ENCODE measurements at regions not wholly inside any gene's neighbourhood (a gene's known extent, or its start where the extent isn't known, plus 50 kb on each side); places are given as distances from the start of the nearest gene placed in this dataset.
"Not testable (repeated sequence)": the region's sequence is repeated elsewhere in the genome, so short reads cannot be mapped to it uniquely, and the experiment has no call there.

- intact Hi-C loops (cut with DNase I), result no loop called here
- H3K4me3 ChIP-seq, result no peak overlapping the region
- H3K4me1 ChIP-seq, result no peaks in the 10 kb centered on the region
- no peaks in the 10 kb centered on the region for H3K27me3 ChIP-seq
- 96% methylated on average over 5 of the region's 5 CpGs for WGBS (ENCODE audit: insufficient coverage, low coverage, low lambda C conversion rate, missing lambda C conversion rate)
- TF ChIP-seq POLR2A (IDR thresholded peaks at IDR 0.05) (no peak), CTCF (IDR thresholded peaks at IDR 0.05) (no peak)
- H3K36me3 ChIP-seq, result no peaks in the 10 kb centered on the region
- no peak overlapping the region for H3K27ac ChIP-seq
- no peaks in the 10 kb centered on the region for H3K9me3 ChIP-seq
- no peak for ATAC-seq
- DNase-seq, result no peak
Observed at GRCh38 chr17:30586818-30587595, 109.8 kb downstream of the GOSR1 start.

- TF ChIP-seq POLR2A (IDR thresholded peaks at IDR 0.05) (no peak), CTCF (IDR thresholded peaks at IDR 0.05) (no peak)
- no peaks in the 10 kb centered on the region for H3K9me3 ChIP-seq
- H3K4me3 ChIP-seq, result no peak overlapping the region
- ATAC-seq, result no peak
- no peaks in the 10 kb centered on the region for H3K4me1 ChIP-seq
- intact Hi-C loops (cut with DNase I), result no loop called here
- H3K36me3 ChIP-seq, result no peaks in the 10 kb centered on the region
- DNase-seq, result no peak
- H3K27ac ChIP-seq, result no peak overlapping the region
- no peaks in the 10 kb centered on the region for H3K27me3 ChIP-seq
- 86% methylated on average over 5 of the region's 5 CpGs for WGBS (ENCODE audit: insufficient coverage, low coverage, low lambda C conversion rate, missing lambda C conversion rate)
Observed at GRCh38 chr17:30584810-30585209, 107.6 kb downstream of the GOSR1 start.

- Histone ChIP-seq H3K36me3 (no peaks in the 10 kb centered on the region), H3K4me3 (no peak overlapping the region), H3K27me3 (no peaks in the 10 kb centered on the region), H3K9me3 (no peaks in the 10 kb centered on the region), H3K27ac (no peak overlapping the region), H3K4me1 (no peaks in the 10 kb centered on the region)
- DNase-seq, result no peak
- TF ChIP-seq POLR2A (IDR thresholded peaks at IDR 0.05), result no peak
- TF ChIP-seq CTCF (IDR thresholded peaks at IDR 0.05), result no peak
- no peak for ATAC-seq
- intact Hi-C loops (cut with DNase I), result no loop called here
- WGBS (ENCODE audit: insufficient coverage, low coverage, low lambda C conversion rate, missing lambda C conversion rate), result 90% methylated on average over 2 of the region's 2 CpGs
Observed at GRCh38 chr17:30580916-30581315, 103.7 kb downstream of the GOSR1 start.

GRCh38 chr17:30579610-30580315 lies 102.6 kb downstream of the GOSR1 start:
- intact Hi-C loops (cut with DNase I), result no loop called here
- no peak for DNase-seq
- Histone ChIP-seq H3K27me3 (no peaks in the 10 kb centered on the region), H3K4me1 (no peaks in the 10 kb centered on the region), H3K36me3 (no peaks in the 10 kb centered on the region), H3K4me3 (no peak overlapping the region), H3K9me3 (no peaks in the 10 kb centered on the region), H3K27ac (no peak overlapping the region)
- TF ChIP-seq POLR2A (IDR thresholded peaks at IDR 0.05), result no peak
- TF ChIP-seq CTCF (IDR thresholded peaks at IDR 0.05), result no peak
- WGBS (ENCODE audit: insufficient coverage, low coverage, low lambda C conversion rate, missing lambda C conversion rate), result 69% methylated on average over 5 of the region's 5 CpGs
- no peak for ATAC-seq

- H3K36me3 ChIP-seq; intact Hi-C loops (cut with DNase I); H3K9me3 ChIP-seq; ATAC-seq; H3K27ac ChIP-seq; DNase-seq; H3K4me3 ChIP-seq; H3K27me3 ChIP-seq; H3K4me1 ChIP-seq: not testable (repeated sequence)
- WGBS (ENCODE audit: insufficient coverage, low coverage, low lambda C conversion rate, missing lambda C conversion rate), result 64% methylated on average over 6 of the region's 9 CpGs
Observed at GRCh38 chr17:30578015-30578717, 101.0 kb downstream of the GOSR1 start.
